Stimulated activated CD4-positive, alpha-beta T cell treated with anti-CD3 and anti-CD28 coated beads, Interleukin-12 subunit alpha, Interleukin-12 subunit beta, amount 100 ng/mL, for 48 hours (primary cell): ENCODE measurements at regions not wholly inside any gene's neighbourhood (a gene's known extent, or its start where the extent isn't known, plus 50 kb on each side); places are given as distances from the start of the nearest gene placed in this dataset.

Source experiments
- DNase-seq, 3 donors: peaks; one replicate each; pipeline ENCODE4 v3.0.0-alpha.2; 2020; ENCODE audit warnings: low read depth in 2 of 3, low spot score in 1 of 3

- no peak for DNase-seq
Observed at GRCh38 chr1:81582467-81582986, 218.2 kb upstream of the ADGRL2 start.

GRCh38 chr1:81578867-81579266 lies 221.9 kb upstream of the ADGRL2 start:
- no peak for DNase-seq

DNA sequence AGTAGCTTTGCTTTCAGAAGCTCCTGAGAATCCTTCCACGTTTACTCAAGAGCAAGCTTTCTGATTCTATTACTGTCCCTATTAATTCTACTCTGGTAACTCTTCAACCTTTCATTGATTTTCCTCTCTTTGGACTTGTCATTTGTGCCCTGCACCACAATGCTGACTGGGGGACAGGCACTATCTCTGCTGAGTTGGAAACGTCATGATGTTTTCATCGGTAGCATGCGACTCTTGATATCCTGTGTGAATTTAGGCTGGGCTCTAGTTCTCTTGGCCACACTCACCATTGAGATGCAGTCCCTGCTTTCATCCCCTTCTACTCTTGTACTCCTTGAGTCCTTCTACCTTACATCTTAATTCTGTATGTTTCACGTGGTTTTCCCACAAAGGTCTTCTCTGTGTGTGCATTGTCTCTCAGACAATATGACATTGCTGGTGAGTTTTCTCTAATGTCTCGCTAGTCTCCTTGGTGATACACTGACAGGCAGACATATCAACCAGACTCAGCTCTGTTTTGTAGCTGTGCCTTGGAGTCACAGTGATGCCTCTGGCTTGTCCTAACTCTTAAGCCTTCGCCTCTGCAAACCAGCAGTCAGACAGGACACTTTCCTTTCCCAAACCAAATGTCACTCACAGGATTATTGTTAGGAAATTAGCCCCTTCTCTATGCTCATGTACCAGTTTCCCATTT lies 223.6 kb upstream of the ADGRL2 start:
- DNase-seq = no peak

GRCh38 chr1:81574408-81574807 lies 226.3 kb upstream of the ADGRL2 start:
- no peak for DNase-seq

DNA sequence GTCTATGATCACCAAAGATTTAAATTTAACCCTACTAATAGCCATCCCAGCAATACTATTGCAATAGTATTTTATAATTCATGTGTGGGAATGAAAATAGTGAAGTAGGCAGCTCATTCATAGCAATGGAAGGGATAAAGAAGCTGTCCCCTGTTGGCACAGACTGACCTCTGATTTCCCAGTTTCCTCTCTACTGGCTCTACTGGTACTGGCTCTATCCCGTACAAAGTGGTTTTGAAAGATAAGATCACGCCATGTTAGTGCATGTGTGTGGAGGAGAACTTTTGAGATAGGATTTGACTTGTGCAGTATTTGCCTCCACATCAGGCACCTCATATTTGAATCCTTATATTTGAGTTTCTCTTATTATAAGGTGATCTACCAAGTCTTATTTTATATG lies 227.3 kb upstream of the ADGRL2 start:
- DNase-seq = no peak

- no peak for DNase-seq
Observed at GRCh38 chr1:81571946-81572345, 228.8 kb upstream of the ADGRL2 start.

DNA sequence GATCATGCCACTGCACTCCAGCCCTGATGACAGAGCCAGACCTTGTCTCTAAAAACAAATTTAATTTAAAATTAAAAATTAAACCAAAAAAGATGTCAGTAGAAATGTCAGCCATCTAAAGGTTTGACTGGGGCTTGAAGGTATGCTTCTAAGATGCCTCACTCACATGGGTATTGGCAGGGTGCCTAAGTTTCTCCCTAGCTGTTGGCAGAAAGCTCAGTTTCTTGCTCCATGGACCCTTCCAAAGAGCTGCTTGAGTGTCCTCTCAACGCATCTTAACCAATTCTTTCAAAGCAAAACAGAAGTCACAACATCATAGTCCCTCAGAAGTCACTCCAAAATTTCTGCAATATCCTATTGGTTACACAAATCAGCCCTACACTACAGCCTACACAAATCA lies 231.0 kb upstream of the ADGRL2 start:
- no peak for DNase-seq

GRCh38 chr1:81563632-81564031 lies 237.1 kb upstream of the ADGRL2 start:
- DNase-seq = no peak

DNA sequence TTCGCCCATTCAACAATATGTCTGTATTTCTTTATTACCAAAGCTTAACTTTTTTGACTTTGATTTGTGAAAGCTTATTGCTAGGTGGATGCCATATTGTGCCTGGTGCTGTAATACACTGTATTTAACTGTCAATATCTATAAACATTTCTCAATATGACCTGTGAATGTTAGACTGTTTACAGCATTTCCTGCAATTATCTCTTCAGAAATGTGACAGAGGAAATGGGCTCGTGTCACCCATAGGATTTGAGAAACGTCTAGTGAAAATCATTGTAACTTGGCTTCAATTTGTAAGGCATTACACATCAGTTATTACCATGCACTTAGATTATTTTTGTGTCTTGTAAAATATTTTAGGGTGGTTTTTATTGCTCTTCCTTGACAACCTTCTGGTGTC lies 237.8 kb upstream of the ADGRL2 start:
- no peak for DNase-seq

DNA sequence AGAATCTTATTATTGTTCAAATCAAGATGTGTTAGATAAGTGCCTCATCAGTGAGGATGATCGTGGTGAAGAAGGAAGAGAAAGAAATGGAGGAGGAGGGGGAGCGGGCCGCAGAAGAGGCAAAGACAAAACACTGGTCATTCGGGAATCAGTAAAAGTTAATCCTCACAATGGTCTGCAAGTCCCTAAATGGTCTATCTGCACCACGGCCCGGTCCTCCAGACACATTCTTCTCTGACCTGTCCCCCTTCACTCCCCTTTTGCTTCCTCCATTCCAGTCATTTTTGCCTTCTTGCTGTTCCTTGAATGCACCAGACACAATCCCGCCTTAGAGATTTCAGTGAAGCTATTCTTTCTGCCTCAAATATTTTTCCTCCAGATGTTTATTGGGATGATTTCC lies 240.1 kb upstream of the ADGRL2 start:
- no peak for DNase-seq

DNA sequence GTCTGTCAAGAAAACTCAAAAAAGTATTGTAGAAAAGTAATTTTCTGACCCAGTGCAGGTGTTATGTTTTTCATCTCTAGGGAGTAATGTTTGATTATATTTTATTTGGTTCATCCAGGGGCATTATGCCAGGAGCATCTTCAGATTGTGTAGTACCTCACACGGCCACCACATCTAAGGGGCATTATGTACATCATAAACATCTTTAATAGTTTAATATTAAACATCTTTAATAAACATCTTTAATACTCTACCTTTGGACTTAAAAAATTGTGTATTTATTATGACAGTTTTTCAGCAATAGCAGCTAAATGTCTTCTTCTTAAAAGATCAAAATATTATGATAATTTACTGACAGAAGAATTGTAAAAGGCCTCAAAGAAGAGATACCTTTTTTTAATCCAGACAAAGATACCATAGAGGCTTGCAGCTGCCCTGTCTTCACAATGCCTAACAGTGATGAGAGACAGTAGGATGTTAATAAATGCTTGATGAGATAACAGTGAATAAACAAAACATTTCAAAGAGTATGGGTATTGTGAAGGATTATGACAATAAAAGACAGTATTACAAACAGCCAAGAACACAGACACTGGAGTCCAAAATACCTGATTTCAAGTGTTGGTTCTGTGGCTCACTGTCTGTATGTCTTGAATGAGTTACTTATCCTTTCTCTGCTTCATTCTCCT lies 240.9 kb upstream of the ADGRL2 start:
- no peak for DNase-seq

GRCh38 chr1:81558291-81559076 lies 242.2 kb upstream of the ADGRL2 start:
- DNase-seq = no peak

DNA sequence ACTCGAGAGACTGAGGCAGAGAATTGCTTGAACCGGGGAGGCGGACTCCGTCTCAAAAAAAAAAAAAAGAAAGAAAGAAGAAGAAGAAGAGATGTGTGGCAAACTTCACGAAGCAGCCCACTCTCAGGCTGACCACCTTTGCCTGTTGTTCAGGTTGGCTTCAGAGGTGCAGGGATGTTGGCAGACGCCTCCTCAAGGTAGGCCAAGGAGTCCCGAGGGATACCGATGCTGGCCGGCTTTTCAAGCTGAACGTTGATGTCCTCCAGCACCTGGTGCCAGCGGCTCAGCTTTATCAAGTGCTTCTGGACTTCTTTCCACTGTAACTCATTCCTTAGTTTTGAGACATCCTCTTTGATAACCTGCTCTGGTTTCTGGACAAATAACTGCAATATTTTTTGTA lies 243.8 kb upstream of the ADGRL2 start:
- no peak for DNase-seq

- no peak for DNase-seq
Observed at GRCh38 chr1:81554534-81554933, 246.2 kb upstream of the ADGRL2 start.

DNA sequence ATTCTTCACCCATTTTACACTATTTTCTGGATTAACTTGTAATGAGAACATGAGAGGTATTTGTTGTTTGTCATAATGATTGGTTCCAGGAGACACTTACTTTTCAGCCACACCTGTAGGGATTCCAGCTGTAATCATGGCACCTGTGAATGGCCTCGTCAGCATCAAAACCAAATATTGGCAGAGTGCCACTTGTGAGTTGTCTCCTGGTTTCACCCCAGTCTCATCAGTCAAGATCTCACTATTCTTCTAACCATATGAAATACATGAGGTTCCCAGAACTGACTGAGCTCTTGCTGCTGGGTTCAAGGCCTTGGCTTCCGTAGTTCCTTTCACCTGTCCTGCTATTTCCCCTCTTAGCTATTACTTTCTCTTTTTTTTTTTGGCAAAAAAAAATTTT lies 246.6 kb upstream of the ADGRL2 start:
- DNase-seq = no peak

DNA sequence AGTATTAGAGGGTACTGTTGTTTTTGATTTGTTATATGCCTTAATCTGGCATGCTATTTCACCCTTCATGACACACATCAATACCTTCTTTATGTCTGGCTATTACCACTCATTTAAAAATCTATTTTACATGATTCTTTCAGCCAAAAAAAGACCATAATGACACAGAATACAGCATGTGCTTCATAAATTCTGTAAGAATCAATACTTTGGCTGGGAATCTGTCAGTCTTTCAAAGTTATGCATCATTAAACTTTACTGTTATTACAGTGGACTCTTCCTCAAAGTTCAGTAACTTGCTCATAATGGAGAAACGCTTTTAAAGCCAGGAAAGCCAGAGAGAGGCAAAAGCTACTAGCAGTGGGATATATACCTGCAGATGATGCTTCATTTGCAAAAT lies 247.2 kb upstream of the ADGRL2 start:
- no peak for DNase-seq

GRCh38 chr1:81551946-81552345 lies 248.8 kb upstream of the ADGRL2 start:
- no peak for DNase-seq

- no peak for DNase-seq
Observed at GRCh38 chr1:81550753-81551152, 250.0 kb upstream of the ADGRL2 start.

- no peak for DNase-seq
Observed at GRCh38 chr1:81549588-81550127, 251.1 kb upstream of the ADGRL2 start.

- no peak for DNase-seq
Observed at GRCh38 chr1:81548918-81549587, 251.7 kb upstream of the ADGRL2 start.

- no peak for DNase-seq
Observed at GRCh38 chr1:81547912-81548303, 252.8 kb upstream of the ADGRL2 start.
